GM19238 (cell line): ENCODE measurements at regions not wholly inside any gene's neighbourhood (a gene's known extent, or its start where the extent isn't known, plus 50 kb on each side); places are given as distances from the start of the nearest gene placed in this dataset.

Source experiments
- DNase-seq: peaks from one replicate; pipeline ENCODE4 v3.0.0; 2011; ENCODE audit warnings: low spot score; ENCODE audit not compliant: insufficient read length

DNA sequence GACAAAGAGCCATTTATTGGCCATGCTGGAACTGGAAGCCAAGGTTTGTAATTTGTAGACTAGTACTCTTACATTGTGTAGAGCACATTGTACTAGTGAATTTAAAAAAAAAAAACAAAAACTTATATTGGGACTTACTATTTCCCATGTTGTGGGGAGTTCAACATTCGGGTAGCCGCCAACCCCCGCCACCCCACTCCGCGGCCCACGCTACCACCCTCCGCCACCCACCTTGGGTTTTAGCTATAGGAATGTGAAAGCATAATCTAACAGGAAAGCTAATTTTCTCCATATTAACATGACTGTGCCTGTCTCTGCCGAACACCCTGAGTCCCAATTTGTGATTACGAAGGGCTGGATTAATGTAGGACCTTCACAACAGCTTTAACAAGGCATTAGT lies 275.8 kb downstream of the FIGN start:
- no peak for DNase-seq

- no peak for DNase-seq
Measured at GRCh38 chr2:163456953-163457743, 278.7 kb downstream of the FIGN start.

DNA sequence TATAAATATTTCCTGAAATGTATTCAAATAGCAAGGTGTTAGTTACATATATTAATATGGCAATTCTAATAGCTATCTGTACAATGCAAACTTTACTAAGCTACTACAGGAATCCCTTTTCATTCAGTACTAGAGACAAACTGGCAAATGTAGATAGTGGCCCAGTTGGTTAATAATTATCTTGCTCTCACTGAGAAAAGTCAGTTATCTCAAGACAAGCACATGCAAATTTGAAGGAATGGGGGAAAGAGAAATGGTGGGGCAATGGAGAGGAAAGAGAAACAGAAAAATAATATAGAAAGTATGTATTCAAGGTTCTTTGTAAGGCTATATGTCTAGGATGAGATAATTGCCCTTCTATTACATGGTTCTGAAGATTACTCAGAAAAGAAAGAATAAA lies 280.0 kb downstream of the FIGN start:
- DNase-seq: peak; percentile 12

DNA sequence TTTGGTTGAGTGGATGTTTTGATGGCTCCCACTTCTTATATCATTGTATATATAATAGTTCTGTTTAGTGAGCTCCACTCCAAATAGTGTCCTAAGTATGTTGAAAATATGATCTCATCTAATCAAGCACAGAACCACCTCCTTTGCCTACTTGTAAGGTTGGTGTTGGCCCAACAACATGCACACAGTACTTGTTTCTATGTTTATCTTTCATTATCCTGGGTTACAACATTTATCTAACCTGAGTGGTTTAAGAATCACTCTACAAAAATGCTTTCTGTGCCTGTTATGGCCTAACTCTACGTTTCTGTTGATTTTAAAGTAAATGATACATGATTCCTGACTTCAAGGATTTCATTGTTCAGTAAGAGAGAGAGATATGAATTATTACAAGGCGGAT lies 281.9 kb downstream of the FIGN start:
- no peak for DNase-seq

DNA sequence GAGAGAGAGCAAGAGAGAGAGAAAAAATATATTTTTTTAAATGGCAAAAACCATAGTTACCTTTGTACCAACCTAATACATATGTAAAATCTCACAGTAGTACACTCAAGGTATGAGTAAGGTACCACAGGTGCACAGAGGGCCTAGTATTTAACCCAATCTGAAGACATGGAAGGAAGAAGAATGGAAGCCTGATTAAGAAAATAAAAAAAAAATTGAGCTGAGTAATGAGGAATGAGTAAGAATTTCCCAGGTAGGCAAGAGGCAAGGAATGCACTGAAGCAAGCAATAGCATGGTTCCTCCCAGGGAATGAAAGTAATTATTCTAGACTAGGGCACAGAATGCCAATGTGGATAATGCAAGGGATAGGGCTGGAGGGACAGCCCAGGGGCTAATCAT lies 294.2 kb downstream of the FIGN start:
- DNase-seq: no peak

DNA sequence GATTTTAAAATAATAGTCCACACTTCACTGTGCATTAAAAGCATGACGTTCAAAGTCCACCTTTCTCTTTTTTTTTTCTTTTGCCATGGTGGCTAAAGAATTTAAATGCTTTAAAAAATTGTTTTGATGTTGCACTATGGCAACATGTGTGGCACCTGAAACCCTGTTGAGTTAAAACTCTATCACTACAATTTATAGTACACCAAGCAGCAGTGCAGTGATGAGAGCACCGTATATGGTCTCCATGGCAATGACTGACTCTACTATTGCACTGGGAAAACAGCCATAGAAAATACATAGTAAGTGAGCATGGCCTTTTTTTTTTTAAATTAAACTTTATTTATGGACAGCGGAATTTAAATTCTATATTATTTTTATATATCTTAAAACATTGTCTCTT lies 298.8 kb downstream of the FIGN start:
- DNase-seq: no peak

DNA sequence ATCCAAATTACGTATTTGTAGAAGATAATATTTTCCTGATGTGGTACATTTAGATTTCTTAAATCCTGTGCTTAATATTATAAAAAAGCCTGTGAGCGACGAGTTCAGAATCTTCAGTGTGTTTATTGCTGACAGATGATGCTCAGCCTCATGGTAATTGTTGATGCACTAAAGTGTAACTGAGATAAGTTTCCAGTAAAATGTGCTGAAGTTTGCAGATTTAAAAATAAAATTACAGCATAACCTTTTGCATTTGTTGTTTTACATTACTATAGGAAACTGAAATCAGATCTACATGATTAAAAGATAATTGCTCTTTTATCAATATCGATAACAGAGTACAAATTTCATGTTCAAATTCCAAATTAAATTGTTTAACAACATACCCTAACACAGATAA lies 307.6 kb downstream of the FIGN start:
- DNase-seq: no peak

DNA sequence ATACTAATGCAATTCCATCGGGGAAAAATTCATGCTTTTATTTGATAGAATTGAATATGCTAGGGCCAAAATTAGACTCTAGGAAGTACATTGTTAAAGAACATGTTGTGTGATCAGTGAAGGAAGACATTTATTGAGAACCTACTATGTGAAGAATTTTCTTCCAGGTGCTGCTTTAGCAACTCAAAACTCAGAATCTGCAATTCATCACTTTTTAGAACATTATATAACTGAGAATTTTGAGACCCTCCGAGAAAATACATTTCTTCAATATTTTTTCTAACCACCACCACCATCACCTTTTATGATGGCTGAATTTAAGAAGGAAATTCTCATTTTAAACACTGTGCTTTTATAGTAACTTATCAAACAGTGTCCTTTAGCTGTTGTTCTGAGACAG lies 315.2 kb downstream of the FIGN start:
- no peak for DNase-seq

DNA sequence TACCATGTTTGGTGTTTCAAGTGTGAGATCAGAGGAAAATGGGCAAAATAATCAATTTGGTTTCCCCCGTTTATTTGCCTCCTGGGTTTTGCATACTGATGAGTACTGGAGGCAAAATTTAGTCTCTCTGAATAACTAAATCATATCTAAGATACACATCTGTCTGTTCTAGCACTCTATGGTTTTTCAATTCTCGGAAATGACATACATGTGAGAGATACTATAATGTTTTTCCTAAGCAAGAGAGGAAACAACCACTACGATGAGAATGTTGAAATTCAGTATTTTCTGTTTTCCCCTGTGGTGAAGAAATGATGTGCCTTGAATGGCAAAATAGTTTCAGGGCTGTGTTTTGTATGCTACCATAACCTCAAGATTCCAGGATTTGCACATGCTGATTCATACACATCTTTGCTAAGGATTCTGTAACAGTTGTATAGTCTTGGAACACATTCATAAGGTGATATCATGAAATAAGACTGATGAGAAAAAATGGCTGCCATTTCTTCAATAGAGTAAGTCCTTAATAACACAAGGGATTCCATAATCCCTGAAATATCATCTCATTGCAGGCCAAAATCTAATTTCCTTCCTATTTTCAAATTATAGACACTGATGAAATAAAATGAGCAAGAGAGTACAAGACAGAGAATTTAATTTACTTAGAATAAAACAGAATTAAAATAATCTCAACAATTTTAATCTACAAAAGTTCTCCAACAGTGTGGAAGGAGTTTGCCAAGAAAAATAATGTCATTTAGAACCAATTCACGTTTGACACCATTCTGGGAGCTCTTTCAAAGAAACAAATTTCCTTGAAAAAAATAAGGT lies 316.6 kb downstream of the FIGN start:
- DNase-seq: no peak

DNA sequence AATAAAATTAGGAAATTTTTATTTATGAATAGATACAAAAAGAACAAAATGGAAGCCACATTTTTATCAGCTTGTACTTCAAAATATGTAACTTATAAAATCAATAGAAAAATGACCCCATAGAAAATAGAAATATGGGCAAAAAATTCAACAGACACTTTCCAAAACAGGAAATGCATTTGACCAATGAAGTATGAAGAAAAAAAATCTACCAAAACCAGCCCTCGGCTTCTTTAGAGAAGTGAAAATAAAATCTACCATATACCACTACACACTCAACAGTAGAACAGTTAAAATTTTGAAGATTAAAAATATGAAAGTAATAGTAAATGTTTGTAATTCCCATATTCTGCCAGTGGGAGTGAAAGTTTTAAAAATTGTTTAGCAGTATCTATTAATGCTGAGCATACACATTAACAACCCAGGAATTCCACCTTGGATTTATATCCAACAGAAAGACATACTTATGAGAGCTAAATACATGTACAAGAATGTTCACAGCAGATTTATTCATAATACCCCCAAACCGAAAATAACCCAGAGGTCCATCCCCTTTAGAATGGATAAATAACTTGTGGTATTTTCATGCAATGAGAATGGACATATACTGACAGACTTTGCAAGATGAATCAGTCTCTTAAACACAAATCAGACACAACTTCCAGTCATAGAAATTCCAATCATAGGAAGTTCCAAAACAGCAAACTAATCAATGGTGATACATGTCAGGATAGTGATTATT lies 318.0 kb downstream of the FIGN start:
- peak; percentile 0 for DNase-seq

- no peak for DNase-seq
Measured at GRCh38 chr2:163414121-163414520, 321.7 kb downstream of the FIGN start.

GRCh38 chr2:163407296-163407695 lies 328.5 kb downstream of the FIGN start:
- DNase-seq: no peak

- no peak for DNase-seq
Measured at GRCh38 chr2:163405298-163405697, 330.5 kb downstream of the FIGN start.

DNA sequence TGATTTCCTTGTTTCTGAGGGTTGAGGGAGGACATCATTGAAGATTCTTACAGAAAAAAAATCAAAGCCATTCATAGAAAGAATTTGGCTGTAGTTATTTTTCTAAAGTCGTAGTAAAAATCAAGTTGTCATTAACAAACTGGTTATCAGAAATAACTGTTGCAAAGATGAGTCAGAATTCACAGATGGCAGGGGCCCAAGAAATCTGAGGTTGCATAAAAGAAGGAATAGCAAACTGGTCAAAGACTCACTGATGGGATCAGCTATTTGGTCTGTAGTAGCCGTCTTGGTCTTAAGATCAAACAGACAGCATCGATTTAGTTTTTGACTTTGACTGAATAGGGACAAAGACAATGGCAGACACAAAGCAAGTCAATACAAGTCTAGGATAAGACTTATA lies 334.3 kb downstream of the FIGN start:
- DNase-seq: no peak

DNA sequence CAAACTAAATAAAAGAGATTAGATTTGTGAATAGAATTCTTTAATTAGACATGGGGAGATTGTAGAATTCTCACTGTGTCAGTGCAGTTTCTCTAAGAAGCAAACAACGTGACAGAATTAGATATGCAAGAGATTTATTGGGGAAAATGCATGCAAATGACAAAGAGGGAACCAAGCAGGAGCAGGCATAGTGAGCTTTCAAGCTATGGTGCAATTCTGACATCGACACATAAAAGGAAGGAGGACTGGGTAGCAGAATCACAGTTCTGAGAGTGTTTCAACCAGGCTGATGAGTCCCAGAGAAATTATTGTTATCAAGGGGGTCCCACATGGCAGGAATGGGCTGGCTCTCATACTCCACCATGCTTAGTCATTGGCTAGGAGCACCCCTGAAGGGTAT lies 338.4 kb downstream of the FIGN start:
- DNase-seq: no peak

GRCh38 chr2:163395602-163396001 lies 340.2 kb downstream of the FIGN start:
- no peak for DNase-seq

- no peak for DNase-seq
Measured at GRCh38 chr2:163389838-163390237, 346.0 kb downstream of the FIGN start.

DNA sequence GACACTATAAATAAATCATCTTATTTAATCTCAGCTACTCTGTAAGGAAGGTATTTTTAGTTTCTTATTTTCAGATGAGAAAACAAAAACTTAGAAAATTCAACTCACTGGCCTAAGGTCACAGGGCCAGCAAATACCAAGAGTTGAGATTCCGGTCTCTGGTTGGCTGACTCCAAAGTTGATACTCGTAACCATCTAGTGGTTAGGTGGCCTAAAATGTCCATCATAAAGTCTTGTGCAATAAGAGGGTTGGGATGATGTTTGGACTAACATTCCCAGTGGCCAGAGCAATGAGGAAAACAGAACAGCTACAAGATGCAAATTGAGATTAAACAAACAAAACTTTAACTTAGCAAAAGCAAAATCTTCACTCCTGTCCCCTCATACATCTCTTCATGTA lies 360.3 kb downstream of the FIGN start:
- no peak for DNase-seq

- no peak for DNase-seq
Measured at GRCh38 chr2:163375070-163375469, 360.7 kb downstream of the FIGN start.

- DNase-seq: no peak
Measured at GRCh38 chr2:163374282-163374681, 361.5 kb downstream of the FIGN start.

GRCh38 chr2:163373496-163373895 lies 362.3 kb downstream of the FIGN start:
- no peak for DNase-seq
